ENCODE measurements at regions not wholly inside any gene's neighbourhood (a gene's known extent, or its start where the extent isn't known, plus 50 kb on each side); places are given as distances from the start of the nearest gene placed in this dataset.

DNA sequence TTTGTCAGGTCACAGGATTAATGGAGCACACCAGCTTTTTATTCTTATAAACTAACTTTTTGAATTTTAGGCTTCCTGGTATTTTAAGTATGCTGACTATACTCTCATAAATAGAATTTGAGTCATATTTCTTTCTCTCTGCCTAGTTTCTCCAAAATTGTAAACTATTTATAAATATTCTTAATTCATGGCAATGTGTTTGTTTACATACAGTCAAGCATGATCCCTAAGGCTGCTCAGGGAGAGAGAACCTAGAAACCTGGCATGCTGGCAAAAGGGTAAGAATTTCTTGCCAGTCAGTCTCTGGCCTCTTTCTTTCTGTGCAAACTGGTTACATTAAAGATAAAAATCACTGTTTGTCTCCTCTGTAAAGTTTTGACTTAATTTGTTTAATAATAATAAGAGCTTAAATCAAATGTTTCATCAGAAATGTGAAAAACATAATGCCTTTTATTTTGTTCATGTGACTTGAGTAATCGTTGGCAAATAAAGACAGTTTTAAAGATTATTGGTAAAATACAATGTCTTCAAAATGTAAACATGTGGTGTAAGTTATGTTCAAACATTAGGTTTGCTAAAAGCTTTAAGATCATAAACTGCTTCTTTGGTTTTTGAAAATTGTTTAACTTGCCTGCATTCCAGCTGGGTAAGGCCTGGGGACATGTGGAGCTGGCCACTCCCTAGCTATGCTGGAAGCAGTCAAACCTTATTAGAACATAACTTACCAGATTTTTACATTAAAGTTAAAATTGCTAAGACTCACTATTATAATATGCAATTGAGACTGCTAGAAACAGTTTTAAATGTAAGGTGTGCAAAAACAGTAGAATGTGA lies 1401.7 kb downstream of the NCAM2 start:
- DNase-seq (ENCODE audit: low spot score), result no peak

DNA sequence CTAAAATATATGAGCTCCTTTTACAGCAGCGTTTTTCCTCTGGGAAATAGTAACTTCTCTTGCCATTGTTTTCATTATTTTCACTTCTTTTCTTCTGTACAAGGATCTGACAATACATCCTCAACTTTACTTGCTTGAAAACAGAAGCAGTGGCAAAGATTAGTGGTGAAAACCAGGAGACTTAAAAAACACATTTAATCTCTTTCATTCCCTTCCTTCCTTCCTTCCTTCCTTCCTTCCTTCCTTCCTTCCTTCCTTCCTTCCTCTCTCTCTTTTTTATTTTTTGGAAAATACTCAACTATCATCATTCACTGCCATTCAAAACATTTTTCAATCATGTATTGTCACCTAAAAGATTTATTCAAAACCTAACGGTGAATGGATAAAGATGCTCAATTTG lies 1411.4 kb downstream of the NCAM2 start:
- no peak for DNase-seq (ENCODE audit: low spot score)

- no peak for DNase-seq (ENCODE audit: low spot score)
These were observed 1418.3 kb downstream of the NCAM2 start for GRCh38 chr21:22416555-22416954.

- DNase-seq (ENCODE audit: low spot score), result no peak
These were observed 1423.4 kb downstream of the NCAM2 start for GRCh38 chr21:22421416-22422180.

GRCh38 chr21:22438428-22439086 lies 1440.3 kb downstream of the NCAM2 start:
- DNase-seq (ENCODE audit: low spot score), result no peak

GRCh38 chr21:22444990-22445389 lies 1446.8 kb downstream of the NCAM2 start:
- no peak for DNase-seq (ENCODE audit: low spot score)

DNA sequence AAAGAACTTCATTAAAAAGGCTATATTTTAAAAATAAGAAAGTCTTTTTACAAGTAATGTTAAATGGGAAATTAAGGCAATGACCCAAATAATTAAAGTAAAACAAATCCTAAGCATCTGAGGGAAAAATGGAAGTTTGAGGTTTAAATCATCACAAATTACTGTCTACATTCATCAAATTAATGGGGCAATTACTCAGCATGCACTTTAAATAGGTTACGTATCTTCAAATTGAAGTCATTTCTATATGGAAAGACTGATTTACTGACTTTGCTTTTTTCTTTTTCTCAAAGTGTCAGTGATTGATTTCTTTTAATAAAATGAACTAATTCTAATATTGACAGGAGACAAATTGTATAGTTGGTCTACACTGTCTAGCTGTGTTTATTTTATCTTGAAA lies 1452.3 kb downstream of the NCAM2 start:
- DNase-seq (ENCODE audit: low spot score), result no peak

- DNase-seq (ENCODE audit: low spot score), result no peak
These were observed 1458.0 kb downstream of the NCAM2 start for GRCh38 chr21:22456241-22456640.

GRCh38 chr21:22468893-22469292 lies 1470.7 kb downstream of the NCAM2 start:
- DNase-seq (ENCODE audit: low spot score), result no peak

- DNase-seq (ENCODE audit: low spot score), result no peak
These were observed 1476.2 kb downstream of the NCAM2 start for GRCh38 chr21:22474403-22474802.

DNA sequence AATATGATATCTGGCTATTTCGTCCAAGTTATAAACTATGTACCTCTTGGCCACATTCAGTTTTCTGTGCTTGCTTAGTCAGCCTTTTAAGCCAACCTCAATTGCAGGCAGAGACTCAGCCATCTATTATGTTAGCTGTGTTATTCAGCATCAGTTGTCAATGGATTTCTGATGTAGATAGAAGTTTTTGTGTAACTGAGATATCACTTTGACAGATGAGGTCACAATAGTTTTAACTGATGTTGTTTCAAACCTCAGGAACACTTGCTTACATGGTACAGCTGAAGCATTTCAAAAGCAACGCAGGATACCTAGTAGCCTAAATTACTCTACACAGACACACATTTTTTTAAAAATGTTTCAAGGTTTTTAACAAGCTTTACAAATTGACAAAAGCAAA lies 1478.0 kb downstream of the NCAM2 start:
- no peak for DNase-seq (ENCODE audit: low spot score)

- no peak for DNase-seq (ENCODE audit: low spot score)
These were observed 1478.8 kb downstream of the NCAM2 start for GRCh38 chr21:22476726-22477646.

GRCh38 chr21:22490049-22490448 lies 1491.8 kb downstream of the NCAM2 start:
- DNase-seq (ENCODE audit: low spot score), result no peak

- DNase-seq (ENCODE audit: low spot score), result no peak
These were observed 1518.0 kb downstream of the NCAM2 start for GRCh38 chr21:22516230-22516629.

DNA sequence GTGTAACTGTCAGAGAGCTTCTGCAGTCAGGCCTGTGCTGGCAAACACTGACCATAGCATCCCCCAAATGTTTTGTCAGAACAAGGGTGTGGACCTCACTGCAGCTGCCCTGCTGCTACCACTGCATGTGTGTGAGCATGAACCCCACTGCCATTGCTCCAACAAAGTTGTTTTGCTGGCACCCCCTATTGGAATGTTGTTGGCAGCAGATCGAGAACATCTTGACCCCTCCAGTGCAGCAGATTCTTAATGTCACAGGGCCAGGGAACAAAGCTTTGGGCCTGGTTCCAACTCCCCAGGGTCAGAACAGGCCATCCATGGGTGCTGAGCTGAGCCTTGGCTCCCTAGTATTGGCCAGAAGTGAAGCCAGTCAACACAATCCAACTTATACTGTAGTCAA lies 1537.4 kb downstream of the NCAM2 start:
- DNase-seq (ENCODE audit: low spot score), result no peak

GRCh38 chr21:22536509-22536908 lies 1538.3 kb downstream of the NCAM2 start:
- DNase-seq (ENCODE audit: low spot score), result no peak

GRCh38 chr21:22544747-22545146 lies 1546.5 kb downstream of the NCAM2 start:
- DNase-seq (ENCODE audit: low spot score), result no peak

DNA sequence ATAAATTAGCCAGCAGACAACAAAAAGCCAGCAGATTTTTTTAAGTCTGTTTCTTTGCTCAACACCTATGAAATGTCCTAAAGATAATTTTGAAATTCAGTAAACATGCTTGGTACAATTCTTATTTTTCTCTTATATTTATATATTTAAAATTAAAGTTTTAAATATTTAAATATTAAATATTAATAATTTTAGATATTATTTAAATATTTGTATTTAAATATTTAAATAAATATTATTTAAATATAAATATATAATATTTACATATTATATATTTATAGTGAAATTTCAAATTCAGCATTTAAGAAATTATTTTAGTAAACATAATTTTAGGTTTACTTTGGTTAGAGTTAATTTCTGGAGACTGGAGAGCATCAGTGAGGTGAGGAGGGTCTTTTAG lies 1554.2 kb downstream of the NCAM2 start:
- no peak for DNase-seq (ENCODE audit: low spot score)

- DNase-seq (ENCODE audit: low spot score), result no peak
These were observed 1556.6 kb downstream of the NCAM2 start for GRCh38 chr21:22554690-22555316.

DNA sequence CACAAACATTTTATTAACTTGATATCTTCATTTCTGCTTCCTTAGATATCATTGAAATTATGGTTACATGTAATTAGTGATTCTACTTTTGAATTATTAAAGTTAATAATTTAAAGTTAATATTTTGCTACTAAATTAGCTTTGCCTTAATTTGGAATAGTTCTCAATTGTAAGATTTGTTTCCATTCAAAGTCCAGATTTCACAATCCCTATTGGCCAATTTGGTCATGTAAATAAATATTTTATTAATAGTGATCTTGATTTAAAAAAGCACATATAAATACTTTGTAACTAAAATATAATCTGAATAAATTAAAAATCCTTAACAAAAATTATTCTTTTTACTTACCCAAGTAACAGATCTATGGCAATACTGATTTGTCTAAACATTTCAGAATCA lies 1558.6 kb downstream of the NCAM2 start:
- no peak for DNase-seq (ENCODE audit: low spot score)

GRCh38 chr21:22561946-22562345 lies 1563.7 kb downstream of the NCAM2 start:
- DNase-seq (ENCODE audit: low spot score), result no peak

Measured in LoVo (cell line).